ENCODE measurements at regions not wholly inside any gene's neighbourhood (a gene's known extent, or its start where the extent isn't known, plus 50 kb on each side); places are given as distances from the start of the nearest gene placed in this dataset.
"Not testable (repeated sequence)": the region's sequence is repeated elsewhere in the genome, so short reads cannot be mapped to it uniquely, and the experiment has no call there.

- TF ChIP-seq, protein P1, sequence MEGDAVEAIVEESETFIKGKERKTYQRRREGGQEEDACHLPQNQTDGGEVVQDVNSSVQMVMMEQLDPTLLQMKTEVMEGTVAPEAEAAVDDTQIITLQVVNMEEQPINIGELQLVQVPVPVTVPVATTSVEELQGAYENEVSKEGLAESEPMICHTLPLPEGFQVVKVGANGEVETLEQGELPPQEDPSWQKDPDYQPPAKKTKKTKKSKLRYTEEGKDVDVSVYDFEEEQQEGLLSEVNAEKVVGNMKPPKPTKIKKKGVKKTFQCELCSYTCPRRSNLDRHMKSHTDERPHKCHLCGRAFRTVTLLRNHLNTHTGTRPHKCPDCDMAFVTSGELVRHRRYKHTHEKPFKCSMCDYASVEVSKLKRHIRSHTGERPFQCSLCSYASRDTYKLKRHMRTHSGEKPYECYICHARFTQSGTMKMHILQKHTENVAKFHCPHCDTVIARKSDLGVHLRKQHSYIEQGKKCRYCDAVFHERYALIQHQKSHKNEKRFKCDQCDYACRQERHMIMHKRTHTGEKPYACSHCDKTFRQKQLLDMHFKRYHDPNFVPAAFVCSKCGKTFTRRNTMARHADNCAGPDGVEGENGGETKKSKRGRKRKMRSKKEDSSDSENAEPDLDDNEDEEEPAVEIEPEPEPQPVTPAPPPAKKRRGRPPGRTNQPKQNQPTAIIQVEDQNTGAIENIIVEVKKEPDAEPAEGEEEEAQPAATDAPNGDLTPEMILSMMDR (conservative IDR thresholded peaks at IDR 0.05; ENCODE audit: low read depth, low read length) = not testable (repeated sequence)
- TF ChIP-seq EZH2 (IDR thresholded peaks at IDR 0.05; ENCODE audit: low read length, unreplicated experiment); EZH2phosphoT487 (IDR thresholded peaks at IDR 0.05; ENCODE audit: borderline replicate concordance, low read length): not testable (repeated sequence)
Measured at GRCh38 chr16:16561532-16561931, 182.6 kb downstream of the NPIPA7 start.
